Type B pancreatic cell (in vitro differentiated cells): ENCODE measurements at regions not wholly inside any gene's neighbourhood (a gene's known extent, or its start where the extent isn't known, plus 50 kb on each side); places are given as distances from the start of the nearest gene placed in this dataset.

Source experiments
- DNase-seq: peaks from one replicate; pipeline ENCODE4 v3.0.0; 2021; ENCODE audit warnings: mixed read lengths; ENCODE audit not compliant: unreplicated experiment; ENCODE audit errors: extremely low spot score
- H3K27ac Mint-ChIP-seq: 2 replicates; pipeline ENCODE4 v1.8.0; 2021; ENCODE audit warnings: mild to moderate bottlenecking, mixed read lengths
- H3K27me3 Mint-ChIP-seq: 2 replicates; pipeline ENCODE4 v1.8.0; 2021; ENCODE audit warnings: mixed read lengths
- H3K36me3 Mint-ChIP-seq: 2 replicates; pipeline ENCODE4 v1.8.0; 2021; ENCODE audit warnings: mixed read lengths
- H3K4me1 Mint-ChIP-seq: one replicate; pipeline ENCODE4 v1.8.0; 2021; ENCODE audit warnings: mixed read lengths; ENCODE audit not compliant: unreplicated experiment
- H3K4me3 Mint-ChIP-seq: 2 replicates; pipeline ENCODE4 v1.8.0; 2021; ENCODE audit warnings: mild to moderate bottlenecking, mixed read lengths
- H3K9me3 Mint-ChIP-seq: 2 replicates; pipeline ENCODE4 v1.8.0; 2021; ENCODE audit warnings: mixed read lengths
- TF ChIP-seq, protein P1 (sequence below): fragments of 200-600 bp; sonication (generic); conservative IDR thresholded peaks from 2 replicates; pipeline ENCODE4 v1.5.0; 2021; ENCODE audit warnings: antibody characterized with exemption, mild to moderate bottlenecking

DNA sequence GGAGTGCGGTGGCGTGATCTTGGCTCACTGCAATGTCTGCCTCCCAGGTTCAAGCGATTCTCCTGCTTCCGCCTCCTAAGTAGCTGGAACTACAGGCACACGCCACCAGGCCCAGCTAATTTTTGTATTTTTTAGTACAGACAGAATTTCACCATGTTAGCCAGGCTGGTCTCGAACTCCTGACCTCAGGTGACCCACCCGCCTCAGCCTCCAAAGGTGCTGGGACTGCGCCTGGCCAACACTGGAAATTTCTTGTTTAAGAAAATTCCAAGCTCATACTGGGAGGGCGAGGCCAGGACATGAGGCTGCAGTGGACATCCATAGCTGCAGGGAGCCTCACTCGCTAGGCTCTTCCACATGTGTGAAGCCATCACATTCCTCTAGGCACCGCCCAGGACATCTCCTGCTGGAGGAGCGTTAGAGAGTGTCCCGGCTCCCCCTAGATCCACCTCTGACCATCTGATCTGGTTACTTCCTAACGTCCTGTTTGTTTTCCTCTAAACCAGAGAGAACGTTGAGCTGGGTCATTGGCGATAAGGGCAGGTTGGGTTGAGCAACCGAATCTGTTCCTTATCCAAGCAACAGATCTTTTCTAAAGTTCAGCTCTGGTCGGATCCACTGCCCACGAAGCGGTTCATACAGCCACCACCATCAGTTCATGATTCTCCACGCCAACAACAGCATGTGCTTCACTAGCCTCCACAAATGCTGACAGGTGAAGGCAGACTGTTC is 108.2 kb upstream of the MED13L start:
- H3K27ac Mint-ChIP-seq = no peak overlapping the region
- DNase-seq = no peak
- H3K36me3 Mint-ChIP-seq = no peaks in the 10 kb centered on the region
- no peaks in the 10 kb centered on the region for H3K9me3 Mint-ChIP-seq
- H3K4me1 Mint-ChIP-seq = peaks cover 22% of the 10 kb centered on the region
- no peak overlapping the region for H3K4me3 Mint-ChIP-seq
- TF ChIP-seq, protein P1, sequence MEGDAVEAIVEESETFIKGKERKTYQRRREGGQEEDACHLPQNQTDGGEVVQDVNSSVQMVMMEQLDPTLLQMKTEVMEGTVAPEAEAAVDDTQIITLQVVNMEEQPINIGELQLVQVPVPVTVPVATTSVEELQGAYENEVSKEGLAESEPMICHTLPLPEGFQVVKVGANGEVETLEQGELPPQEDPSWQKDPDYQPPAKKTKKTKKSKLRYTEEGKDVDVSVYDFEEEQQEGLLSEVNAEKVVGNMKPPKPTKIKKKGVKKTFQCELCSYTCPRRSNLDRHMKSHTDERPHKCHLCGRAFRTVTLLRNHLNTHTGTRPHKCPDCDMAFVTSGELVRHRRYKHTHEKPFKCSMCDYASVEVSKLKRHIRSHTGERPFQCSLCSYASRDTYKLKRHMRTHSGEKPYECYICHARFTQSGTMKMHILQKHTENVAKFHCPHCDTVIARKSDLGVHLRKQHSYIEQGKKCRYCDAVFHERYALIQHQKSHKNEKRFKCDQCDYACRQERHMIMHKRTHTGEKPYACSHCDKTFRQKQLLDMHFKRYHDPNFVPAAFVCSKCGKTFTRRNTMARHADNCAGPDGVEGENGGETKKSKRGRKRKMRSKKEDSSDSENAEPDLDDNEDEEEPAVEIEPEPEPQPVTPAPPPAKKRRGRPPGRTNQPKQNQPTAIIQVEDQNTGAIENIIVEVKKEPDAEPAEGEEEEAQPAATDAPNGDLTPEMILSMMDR = no peak
- H3K27me3 Mint-ChIP-seq = peaks cover 23% of the 10 kb centered on the region

GRCh38 chr12:116389326-116389725 is 111.8 kb upstream of the MED13L start:
- no peak overlapping the region for H3K4me3 Mint-ChIP-seq
- H3K36me3 Mint-ChIP-seq = no peaks in the 10 kb centered on the region
- peaks cover 3% of the 10 kb centered on the region for H3K27me3 Mint-ChIP-seq
- H3K4me1 Mint-ChIP-seq = no peaks in the 10 kb centered on the region
- DNase-seq = no peak
- H3K27ac Mint-ChIP-seq = no peak overlapping the region
- no peaks in the 10 kb centered on the region for H3K9me3 Mint-ChIP-seq
- TF ChIP-seq, protein P1 = no peak

GRCh38 chr12:116389990-116390389 is 112.5 kb upstream of the MED13L start:
- H3K4me1 Mint-ChIP-seq = no peaks in the 10 kb centered on the region
- H3K9me3 Mint-ChIP-seq = no peaks in the 10 kb centered on the region
- peaks cover 3% of the 10 kb centered on the region for H3K27me3 Mint-ChIP-seq
- no peak for DNase-seq
- H3K36me3 Mint-ChIP-seq = no peaks in the 10 kb centered on the region
- no peak overlapping the region for H3K4me3 Mint-ChIP-seq
- H3K27ac Mint-ChIP-seq = no peak overlapping the region
- TF ChIP-seq, protein P1 = no peak

- DNase-seq = no peak
- peaks cover 3% of the 10 kb centered on the region for H3K27me3 Mint-ChIP-seq
- no peaks in the 10 kb centered on the region for H3K4me1 Mint-ChIP-seq
- H3K4me3 Mint-ChIP-seq = no peak overlapping the region
- no peaks in the 10 kb centered on the region for H3K9me3 Mint-ChIP-seq
- no peak overlapping the region for H3K27ac Mint-ChIP-seq
- TF ChIP-seq, protein P1 = no peak
- no peaks in the 10 kb centered on the region for H3K36me3 Mint-ChIP-seq
Measured at GRCh38 chr12:116390401-116391335, 113.2 kb upstream of the MED13L start.

DNA sequence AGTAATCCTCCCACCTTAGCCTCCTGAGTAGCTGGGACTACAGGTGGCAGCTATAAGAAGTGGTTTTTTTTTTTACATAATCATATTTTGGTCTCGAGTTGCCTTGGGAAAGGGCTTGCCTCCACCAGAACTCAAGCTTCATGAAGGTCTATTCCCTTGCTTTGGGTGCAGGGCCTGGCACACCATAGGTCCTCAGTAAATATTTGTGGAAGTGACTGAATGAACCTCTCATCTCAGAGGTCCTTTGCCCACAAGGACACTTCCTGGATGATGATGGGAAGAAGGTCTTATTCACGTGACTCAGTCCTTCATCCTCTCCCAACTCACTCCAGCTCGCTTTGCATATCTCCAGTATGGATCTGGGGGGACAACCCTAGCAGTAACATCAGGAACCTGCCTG is 114.0 kb upstream of the MED13L start:
- no peak for DNase-seq
- peaks cover 3% of the 10 kb centered on the region for H3K27me3 Mint-ChIP-seq
- no peak overlapping the region for H3K27ac Mint-ChIP-seq
- no peak overlapping the region for H3K4me3 Mint-ChIP-seq
- H3K4me1 Mint-ChIP-seq = no peaks in the 10 kb centered on the region
- TF ChIP-seq, protein P1 = no peak
- H3K9me3 Mint-ChIP-seq = no peaks in the 10 kb centered on the region
- no peaks in the 10 kb centered on the region for H3K36me3 Mint-ChIP-seq
